ENCODE measurements at regions not wholly inside any gene's neighbourhood (a gene's known extent, or its start where the extent isn't known, plus 50 kb on each side); places are given as distances from the start of the nearest gene placed in this dataset.

GRCh38 chr12:124513297-124513867 is 54.0 kb downstream of the NCOR2 start:
- Histone ChIP-seq H3K9me3 (no peaks in the 10 kb centered on the region), H3K4me3 (no peak overlapping the region), H3K27ac (peak overlapping the region; percentile 70 to 71), H3K4me1 (peaks cover 0 to 100% of the 10 kb centered on the region in 2 donors), H3K27me3 (no peaks in the 10 kb centered on the region), H3K36me3 (no peaks in the 10 kb centered on the region)
- no peak for DNase-seq (ENCODE audit: low spot score)
- no peak for TF ChIP-seq CTCF (IDR thresholded peaks at IDR 0.05)

- no peak for TF ChIP-seq CTCF (IDR thresholded peaks at IDR 0.05)
Measured at GRCh38 chr12:124512667-124513296, 54.6 kb downstream of the NCOR2 start.

GRCh38 chr12:124511259-124511985 is 56.0 kb downstream of the NCOR2 start:
- TF ChIP-seq CTCF (IDR thresholded peaks at IDR 0.05), result no peak
- no peak overlapping the region for H3K27ac ChIP-seq
- peaks cover 0 to 100% of the 10 kb centered on the region in 2 donors for H3K4me1 ChIP-seq
- no peak overlapping the region for H3K4me3 ChIP-seq
- H3K27me3 ChIP-seq, result no peaks in the 10 kb centered on the region
- DNase-seq (ENCODE audit: low spot score), result no peak
- H3K36me3 ChIP-seq, result no peaks in the 10 kb centered on the region
- no peaks in the 10 kb centered on the region for H3K9me3 ChIP-seq

More at GRCh38 chr12:124512667-124513296, 54.6 kb downstream of the NCOR2 start:
- Histone ChIP-seq H3K9me3 (no peaks in the 10 kb centered on the region), H3K27ac (peak overlapping the region; percentile 70 to 71), H3K36me3 (no peaks in the 10 kb centered on the region), H3K4me3 (no peak overlapping the region), H3K4me1 (peaks cover 0 to 100% of the 10 kb centered on the region in 2 donors), H3K27me3 (no peaks in the 10 kb centered on the region)
- DNase-seq (ENCODE audit: low spot score), result peak; percentile 96

GRCh38 chr12:124510301-124510970 is 57.0 kb downstream of the NCOR2 start:
- DNase-seq (ENCODE audit: low spot score), result no peak
- peaks cover 0 to 100% of the 10 kb centered on the region in 2 donors for H3K4me1 ChIP-seq
- H3K4me3 ChIP-seq, result no peak overlapping the region
- H3K27ac ChIP-seq, result peak overlapping the region; percentile 81 to 83
- H3K36me3 ChIP-seq, result no peaks in the 10 kb centered on the region
- H3K27me3 ChIP-seq, result no peaks in the 10 kb centered on the region
- peak in 1 of 2 donors; percentile 29 for TF ChIP-seq CTCF (IDR thresholded peaks at IDR 0.05)
- no peaks in the 10 kb centered on the region for H3K9me3 ChIP-seq

- H3K27ac ChIP-seq, result peak overlapping the region; percentile 81 to 83
- DNase-seq (ENCODE audit: low spot score), result peak; percentile 90
- H3K4me1 ChIP-seq, result peaks cover 0 to 100% of the 10 kb centered on the region in 2 donors
- no peaks in the 10 kb centered on the region for H3K36me3 ChIP-seq
- TF ChIP-seq CTCF (IDR thresholded peaks at IDR 0.05), result no peak
- H3K27me3 ChIP-seq, result no peaks in the 10 kb centered on the region
- no peak overlapping the region for H3K4me3 ChIP-seq
- H3K9me3 ChIP-seq, result no peaks in the 10 kb centered on the region
Measured at GRCh38 chr12:124509676-124510300, 57.6 kb downstream of the NCOR2 start.

All from right atrium auricular region (tissue), 2 donors.